ENCODE measurements at regions not wholly inside any gene's neighbourhood (a gene's known extent, or its start where the extent isn't known, plus 50 kb on each side); places are given as distances from the start of the nearest gene placed in this dataset.
"Not testable (repeated sequence)": the region's sequence is repeated elsewhere in the genome, so short reads cannot be mapped to it uniquely, and the experiment has no call there.

DNA sequence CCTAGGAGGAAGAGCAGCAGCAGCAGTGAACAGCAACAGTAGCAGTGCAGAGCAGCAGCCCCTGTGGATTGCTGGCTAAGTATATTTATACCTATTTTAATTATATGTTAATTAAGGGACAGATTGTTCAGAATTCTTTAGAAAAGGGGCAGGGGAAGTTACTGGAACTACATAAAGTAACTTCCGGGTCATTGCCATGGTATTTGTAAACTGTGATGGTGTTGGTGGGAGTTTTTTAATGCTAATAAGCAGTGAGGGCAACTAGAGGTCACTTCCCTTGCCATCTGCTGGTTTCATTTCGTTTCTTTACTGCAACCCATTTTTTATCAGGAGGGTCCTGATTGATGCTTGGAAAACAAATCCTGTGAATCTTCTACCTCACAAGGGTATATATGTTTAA, 229.8 kb upstream of the PODXL start:
- no peak for DNase-seq

DNA sequence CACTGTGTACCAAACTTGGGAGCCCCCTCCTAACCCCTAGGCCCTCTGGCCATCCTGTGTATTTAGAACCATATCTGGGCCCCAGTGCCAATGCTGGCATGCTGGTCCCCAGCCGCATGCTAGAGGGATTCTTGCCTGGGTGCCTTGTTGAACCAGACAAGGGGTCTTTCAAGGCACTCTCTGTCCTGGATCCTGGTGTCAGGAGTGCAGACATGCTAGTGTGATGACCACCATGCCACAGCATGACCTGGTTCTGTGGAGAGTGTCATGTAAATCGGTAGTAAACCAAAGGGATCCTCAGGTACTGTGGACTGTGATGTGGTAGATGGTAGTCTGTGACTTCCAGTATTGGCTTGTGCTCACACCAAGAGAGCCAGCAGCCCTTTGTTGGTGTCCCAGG, 222.2 kb upstream of the PODXL start:
- DNase-seq: no peak

DNA sequence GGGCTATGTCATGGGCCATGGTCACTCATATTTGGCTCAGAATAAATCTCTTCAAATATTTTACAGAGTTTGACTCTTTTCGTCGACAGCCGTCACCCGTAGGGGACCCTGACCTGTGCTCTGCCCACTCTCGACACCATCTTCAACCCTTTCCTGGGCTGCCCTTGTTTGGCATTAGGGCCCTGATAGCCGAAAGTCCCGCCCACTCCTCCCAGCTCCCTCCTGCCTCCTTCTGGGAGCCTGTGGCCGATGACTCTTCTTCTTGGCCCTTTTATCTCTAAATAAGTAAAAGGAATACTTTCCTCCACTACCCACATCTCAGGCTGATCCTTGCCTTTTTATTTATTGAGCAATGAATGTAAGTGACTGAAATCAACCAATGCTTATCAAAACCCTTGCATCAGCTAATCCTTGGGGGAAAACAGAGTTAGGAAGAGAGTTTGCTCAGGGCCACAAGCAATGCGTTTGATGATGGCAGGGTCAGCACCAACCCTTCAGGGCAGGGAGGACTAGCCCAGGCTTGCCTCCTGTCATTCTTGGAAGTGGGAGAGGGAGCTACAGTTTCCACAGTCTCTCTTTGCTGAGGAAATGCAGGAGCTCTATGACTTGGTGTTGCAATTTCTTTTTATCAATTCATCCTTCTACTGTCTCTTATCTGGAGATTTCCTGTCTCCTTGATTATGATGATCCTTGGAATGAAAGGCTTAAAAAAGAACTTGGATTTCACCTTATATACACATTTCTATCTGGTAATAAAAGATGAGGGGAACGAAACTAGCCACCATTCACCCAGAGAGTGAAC, 218.2 kb upstream of the PODXL start:
- no peak for DNase-seq

GRCh38 chr7:131773413-131773812, 217.0 kb upstream of the PODXL start:
- DNase-seq: no peak

DNA sequence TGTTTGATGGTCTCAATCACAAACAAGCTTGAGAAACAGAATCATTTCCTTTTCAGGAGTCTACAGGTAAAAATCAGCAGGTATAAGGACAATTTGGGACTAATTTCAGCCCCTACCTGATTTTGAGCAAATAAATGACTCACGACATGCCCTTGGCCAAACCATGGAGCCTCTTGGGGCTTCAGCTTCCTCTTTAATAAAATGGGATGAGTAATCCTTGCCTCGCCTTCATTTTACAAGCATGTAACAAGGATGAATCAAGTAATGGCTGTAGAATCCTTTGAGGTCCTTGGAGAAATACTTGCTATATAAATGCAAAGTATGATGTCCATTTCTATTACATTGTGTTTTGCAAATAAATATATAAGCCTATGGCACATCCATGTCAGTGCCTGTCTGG, 212.8 kb upstream of the PODXL start:
- no peak for DNase-seq

- DNase-seq: no peak
Measured at GRCh38 chr7:131767591-131767990, 211.2 kb upstream of the PODXL start.

- DNase-seq: no peak
Measured at GRCh38 chr7:131765575-131765974, 209.1 kb upstream of the PODXL start.

DNA sequence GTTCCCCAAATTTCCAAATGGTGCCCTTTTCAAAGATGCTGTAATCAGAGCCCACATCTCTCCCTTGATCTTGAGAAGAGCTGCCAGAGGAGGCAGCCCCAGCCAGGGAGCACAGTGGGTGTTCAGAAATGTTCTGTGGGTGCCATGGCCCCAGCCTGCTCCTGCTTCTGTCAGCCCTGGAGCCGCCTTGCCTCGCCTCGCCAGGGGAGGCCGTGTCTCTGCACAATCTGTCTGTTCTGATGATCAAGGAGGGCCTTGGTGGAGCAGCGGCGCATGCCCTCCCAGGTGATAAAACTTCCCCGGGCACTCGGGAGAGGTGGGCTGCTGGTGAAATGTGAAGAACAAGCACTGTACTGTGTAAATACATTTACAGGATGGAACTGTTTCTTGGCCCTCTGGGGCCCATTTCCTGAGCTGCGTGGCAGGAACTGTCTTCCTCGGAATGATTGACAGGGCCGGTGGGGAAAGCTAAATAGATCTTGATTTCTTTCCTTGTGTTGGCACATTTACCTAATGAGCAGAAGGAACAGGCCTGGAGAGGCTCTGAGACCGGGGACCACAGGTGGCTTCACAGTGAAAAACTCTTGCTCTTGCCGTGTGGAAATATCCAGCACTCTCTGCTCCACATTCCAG, 207.8 kb upstream of the PODXL start:
- DNase-seq: no peak

- DNase-seq: no peak
Measured at GRCh38 chr7:131762753-131763152, 206.3 kb upstream of the PODXL start.

- DNase-seq: not testable (repeated sequence)
Measured at GRCh38 chr7:131755801-131756200, 199.4 kb upstream of the PODXL start.

- DNase-seq: no peak
Measured at GRCh38 chr7:131753620-131754222, 197.3 kb upstream of the PODXL start.

DNA sequence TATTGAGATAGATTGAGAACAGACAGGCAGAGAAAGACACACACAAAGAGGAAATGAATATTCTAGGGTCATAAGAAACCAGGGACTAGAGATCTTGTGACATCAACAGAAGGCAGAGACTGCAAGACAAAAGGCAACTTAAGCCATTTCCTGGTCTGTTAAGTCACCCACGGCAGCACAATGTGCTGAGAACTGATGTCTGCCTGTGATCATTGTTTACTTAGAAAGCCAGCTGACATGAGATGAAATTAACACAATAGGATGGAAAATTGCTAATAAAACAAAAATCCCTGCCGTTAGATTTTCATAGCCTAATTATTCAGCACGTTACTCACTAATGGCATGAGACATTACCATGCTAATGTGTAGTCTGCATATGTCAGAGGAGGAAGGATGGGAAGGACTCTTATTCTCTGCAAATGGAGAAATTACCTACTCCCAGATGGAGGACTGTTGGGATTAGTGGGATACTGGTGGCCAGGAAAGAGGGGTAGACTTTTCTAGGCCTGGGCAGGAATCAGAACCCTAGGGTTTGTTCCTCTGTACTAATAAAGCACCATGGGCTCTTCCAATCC, 191.3 kb upstream of the PODXL start:
- DNase-seq: no peak

GRCh38 chr7:131745390-131746248, 189.2 kb upstream of the PODXL start:
- no peak for DNase-seq

DNA sequence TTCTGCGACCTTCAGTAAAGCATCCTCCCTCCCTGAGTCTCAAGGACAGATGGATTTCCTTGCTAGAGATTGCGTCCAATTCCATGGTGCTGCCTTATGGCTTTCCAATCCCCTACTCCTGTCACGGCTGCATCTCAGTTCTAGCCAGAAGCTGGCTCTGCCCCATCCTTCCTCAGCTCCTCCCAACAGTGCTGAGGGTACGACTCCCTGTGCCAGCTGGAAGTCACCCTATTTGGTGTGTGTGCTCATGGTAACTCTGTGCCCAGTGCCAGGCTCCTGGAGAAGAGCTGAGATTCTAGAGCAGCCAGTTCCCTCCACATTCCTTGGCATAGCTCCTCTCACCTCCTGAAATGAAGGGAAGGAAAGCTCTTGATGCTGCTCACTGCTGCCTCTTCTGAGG, 185.0 kb upstream of the PODXL start:
- DNase-seq: no peak

DNA sequence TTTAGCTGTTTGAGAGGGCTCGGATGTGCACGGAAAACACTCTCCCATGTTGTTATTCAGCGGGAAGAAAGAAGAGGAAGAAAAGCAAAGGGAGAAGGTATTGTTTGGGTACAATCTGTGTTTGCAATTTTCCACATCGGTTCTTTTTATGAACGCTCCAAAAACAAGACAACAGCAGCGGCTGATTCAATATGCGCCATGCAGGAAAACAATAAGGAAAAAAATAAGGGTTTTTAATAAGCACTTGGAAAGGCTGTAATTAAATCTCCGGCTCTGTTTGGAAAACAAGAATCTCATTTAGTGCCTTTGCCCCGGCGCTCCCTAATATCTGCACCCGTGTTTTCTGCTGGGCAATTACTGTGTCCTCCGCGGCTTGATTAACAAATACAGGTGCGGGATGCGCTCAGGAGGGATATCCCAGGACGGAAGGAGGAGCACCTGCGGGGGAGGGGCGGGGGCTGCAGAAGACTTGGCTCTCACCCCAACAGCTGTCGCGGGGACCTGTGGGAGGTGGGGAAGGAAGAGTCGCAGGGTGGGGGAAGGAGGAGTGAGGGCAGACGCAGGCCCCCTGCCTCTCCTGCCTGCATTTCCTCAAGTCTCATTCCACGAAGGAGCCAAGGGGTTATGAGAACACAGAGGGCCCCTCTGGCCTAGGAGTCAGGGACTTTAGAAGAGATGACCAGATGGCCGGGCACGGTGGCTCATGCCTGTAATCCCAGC, 181.5 kb upstream of the PODXL start:
- DNase-seq: no peak

DNA sequence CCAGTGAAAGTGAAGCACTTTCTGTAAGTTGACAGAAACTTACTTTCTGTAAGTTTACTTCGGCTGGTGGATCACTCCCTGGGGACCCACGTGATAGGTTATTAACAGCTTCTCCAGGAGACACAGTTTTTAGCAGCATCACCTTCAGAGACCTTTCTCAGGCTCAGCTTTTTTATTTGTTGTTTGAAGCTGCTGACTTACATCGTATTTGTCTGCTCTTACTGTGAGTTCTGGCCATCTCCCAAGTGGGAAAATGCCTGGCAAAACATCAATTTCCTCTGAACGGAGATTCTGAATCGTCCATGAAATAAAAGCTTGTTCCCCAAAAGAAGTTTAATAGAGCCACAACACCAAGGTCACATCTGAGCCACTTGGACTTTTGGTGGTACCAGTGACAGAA, 178.7 kb upstream of the PODXL start:
- no peak for DNase-seq

DNA sequence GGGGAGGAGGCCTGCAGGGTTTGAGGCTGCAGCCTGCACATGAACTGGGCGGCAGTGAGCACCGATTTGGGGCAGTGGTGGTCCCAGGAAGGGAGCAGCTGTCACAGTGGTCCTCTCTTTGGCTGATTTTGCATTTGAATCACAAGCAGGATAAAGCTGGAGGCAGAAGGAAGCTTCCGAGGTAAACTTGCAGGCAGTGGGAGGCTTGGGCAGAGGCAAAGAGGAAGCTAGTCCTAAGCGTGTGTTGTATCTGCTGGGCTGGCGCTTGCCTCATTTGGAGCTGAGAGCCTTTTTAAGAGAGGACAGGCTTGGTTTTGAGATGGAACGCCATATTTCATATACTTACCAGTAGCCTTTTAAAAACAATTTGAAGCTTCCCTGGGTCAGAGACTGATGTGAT, 177.2 kb upstream of the PODXL start:
- no peak for DNase-seq

DNA sequence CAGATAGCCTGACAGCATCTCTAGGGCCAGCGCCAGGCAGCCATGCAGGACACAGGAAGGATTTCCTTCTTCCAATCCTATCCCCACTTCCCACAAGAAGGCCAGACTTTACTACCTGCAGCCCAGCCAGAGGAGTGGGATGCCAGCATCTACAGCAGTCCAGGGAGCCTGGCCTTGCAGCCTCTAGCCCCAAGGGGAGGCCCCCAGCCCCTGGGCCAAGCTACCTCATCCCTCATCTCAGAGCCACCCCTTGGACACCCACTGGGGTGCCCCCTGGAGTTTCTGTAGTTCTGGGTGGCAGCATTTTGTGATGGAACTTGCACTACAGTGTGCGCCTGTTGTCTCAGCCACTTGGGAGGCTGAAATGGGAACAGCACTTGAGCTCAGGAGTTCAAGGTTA, 170.8 kb upstream of the PODXL start:
- no peak for DNase-seq

DNA sequence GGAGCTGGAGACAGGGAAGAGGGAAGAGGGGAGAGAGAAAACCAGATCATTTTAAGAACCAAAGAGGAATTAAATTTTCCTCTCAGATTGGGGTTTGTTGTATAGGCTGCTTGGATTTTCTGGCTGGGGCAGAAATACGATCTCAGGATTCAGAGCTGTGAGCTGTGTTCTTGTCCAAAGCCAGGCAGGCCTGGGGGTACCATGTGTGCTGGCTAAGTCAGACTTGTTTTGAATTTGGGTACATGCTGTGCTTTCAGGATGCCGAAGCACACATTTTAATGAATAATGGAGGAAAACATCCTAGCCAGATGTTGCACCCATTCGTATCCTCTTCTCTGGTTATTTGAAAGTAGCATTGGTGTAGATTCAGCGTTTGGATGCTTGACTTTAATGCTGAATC, 170.3 kb upstream of the PODXL start:
- DNase-seq: no peak

- DNase-seq: no peak
Measured at GRCh38 chr7:131726031-131726430, 169.6 kb upstream of the PODXL start.

DNA sequence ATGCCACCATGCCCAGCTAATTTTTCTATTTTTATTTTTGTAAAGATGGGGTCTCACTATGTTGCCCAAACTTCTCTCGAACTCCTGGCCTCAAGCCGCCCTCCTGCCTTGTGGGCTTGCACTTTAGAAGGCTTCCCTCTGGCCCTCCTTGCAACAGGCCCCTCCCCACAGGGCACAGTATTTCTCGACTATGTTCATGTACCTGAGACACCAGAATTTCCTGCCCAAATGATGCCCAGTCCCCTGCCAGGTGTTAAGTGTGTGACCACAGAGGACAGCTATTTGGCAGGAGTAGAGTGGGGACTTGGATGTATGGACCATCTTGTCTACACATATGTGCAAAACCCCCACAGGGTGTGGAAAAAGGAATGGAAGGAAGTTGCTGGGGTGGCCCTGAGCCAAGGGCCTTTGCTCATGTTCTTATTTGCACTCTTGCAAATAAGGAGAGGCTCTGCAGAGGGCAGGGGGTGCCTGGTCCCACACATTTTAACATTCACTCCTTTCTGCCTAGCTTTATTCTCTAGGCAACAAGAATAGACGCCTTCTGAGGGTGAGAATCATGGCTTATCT, 168.4 kb upstream of the PODXL start:
- no peak for DNase-seq

DNA sequence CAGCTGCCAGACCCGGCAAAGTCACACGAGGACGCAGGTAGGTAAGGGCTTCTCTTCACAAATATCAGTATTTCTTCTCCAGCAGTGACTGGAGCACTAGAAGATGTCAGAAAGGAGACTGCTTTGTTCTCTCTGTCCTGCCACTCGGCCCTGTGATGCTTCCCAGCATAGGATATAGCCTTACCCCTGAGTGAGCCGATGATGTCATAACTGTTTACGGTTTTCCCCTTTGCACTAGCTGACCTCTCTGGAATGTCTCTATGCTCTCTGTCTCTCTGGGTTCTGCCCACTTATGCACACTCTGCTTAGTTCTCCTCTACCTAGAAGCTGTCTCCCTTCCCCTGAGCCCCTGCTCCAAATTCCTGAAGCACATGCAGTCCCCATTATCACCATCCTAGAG, 167.5 kb upstream of the PODXL start:
- DNase-seq: no peak
